Testis (tissue), 2 donors: ENCODE measurements at regions not wholly inside any gene's neighbourhood (a gene's known extent, or its start where the extent isn't known, plus 50 kb on each side); places are given as distances from the start of the nearest gene placed in this dataset.

Experiments
- DNase-seq: peaks from one replicate; pipeline ENCODE4 v3.0.0-alpha.2; 2019
- H3K27ac ChIP-seq, 2 donors: fragments of 200-600 bp; sonication (generic); one replicate each; pipeline ENCODE4 v1.5.1; 2019
- H3K27me3 ChIP-seq: fragments of 200-600 bp; sonication (generic); one replicate; pipeline ENCODE4 v1.5.1; 2019
- H3K36me3 ChIP-seq: fragments of 200-600 bp; sonication (generic); one replicate; pipeline ENCODE4 v1.5.1; 2017; ENCODE audit warnings: low read depth; ENCODE audit errors: missing control alignments
- H3K4me1 ChIP-seq: fragments of 200-600 bp; sonication (generic); one replicate; pipeline ENCODE4 v1.5.1; 2019
- H3K4me3 ChIP-seq, 2 donors: fragments of 200-600 bp; sonication (generic); one replicate each; pipeline ENCODE4 v1.5.1; 2017 to 2019
- H3K9me3 ChIP-seq: fragments of 200-600 bp; sonication (generic); one replicate; pipeline ENCODE4 v1.5.1; 2017
- CTCF ChIP-seq, 3 experiments: fragments of 450-650 bp in 2 of 3; fragments of 200-600 bp in 1 of 3; sonication (generic) in 1 of 3; IDR thresholded peaks; one replicate each; pipeline ENCODE4 v1.5.1; 2016 to 2019; ENCODE audit warnings: antibody characterized with exemption in 3 of 3, mild to moderate bottlenecking in 2 of 3, moderate library complexity in 1 of 3
- POLR2A ChIP-seq: fragments of 450-650 bp; IDR thresholded peaks from one replicate; pipeline ENCODE4 v1.6.1; 2017; ENCODE audit warnings: antibody characterized with exemption, mild to moderate bottlenecking, moderate library complexity
- WGBS, 2 donors: methylation state at CpG; one replicate each; pipeline ENCODE4 v1.1.5; 2018; 5-methylcytosine and 5-hydroxymethylcytosine counted together
- intact Hi-C: fragments of 100-400 bp; cut with DNase I; formaldehyde crosslinking; loops from one replicate; pipeline ENCODE4 v1.15.1; 2023; ENCODE audit warnings: low total_unique reads

- Histone ChIP-seq H3K4me1 (no peaks in the 10 kb centered on the region), H3K4me3 (no peak overlapping the region), H3K27ac (no peak overlapping the region), H3K9me3 (no peaks in the 10 kb centered on the region), H3K36me3 (no peaks in the 10 kb centered on the region), H3K27me3 (no peaks in the 10 kb centered on the region)
- intact Hi-C loops = no loop called here
- no peak for DNase-seq
- TF ChIP-seq CTCF (IDR thresholded peaks at IDR 0.05) = no peak
- no peak for TF ChIP-seq POLR2A
- WGBS, 2 donors = 90 to 97% methylated on average over 6 to 7 of the region's 7 CpGs
Measured at GRCh38 chr15:97694456-97694855, 266.0 kb upstream of the ARRDC4 start.

- no peaks in the 10 kb centered on the region for H3K27me3 ChIP-seq
- intact Hi-C loops = no loop called here
- no peaks in the 10 kb centered on the region for H3K9me3 ChIP-seq
- no peak overlapping the region for H3K27ac ChIP-seq
- WGBS, 2 donors = 91 to 93% methylated on average over 5 of the region's 5 CpGs
- H3K4me3 ChIP-seq = no peak overlapping the region
- no peak for DNase-seq
- TF ChIP-seq POLR2A (no peak), CTCF (IDR thresholded peaks at IDR 0.05) (no peak)
- H3K4me1 ChIP-seq = no peaks in the 10 kb centered on the region
- no peaks in the 10 kb centered on the region for H3K36me3 ChIP-seq
Measured at GRCh38 chr15:97703400-97703799, 257.1 kb upstream of the ARRDC4 start.

GRCh38 chr15:97706059-97706458 lies 254.4 kb upstream of the ARRDC4 start:
- no peaks in the 10 kb centered on the region for H3K27me3 ChIP-seq
- no peaks in the 10 kb centered on the region for H3K36me3 ChIP-seq
- H3K4me1 ChIP-seq = no peaks in the 10 kb centered on the region
- intact Hi-C loops = no loop called here
- H3K4me3 ChIP-seq = no peak overlapping the region
- no peak overlapping the region for H3K27ac ChIP-seq
- TF ChIP-seq POLR2A = no peak
- TF ChIP-seq CTCF (IDR thresholded peaks at IDR 0.05) = no peak
- WGBS, 2 donors = 77 to 86% methylated on average over 1 of the region's 1 CpG
- no peaks in the 10 kb centered on the region for H3K9me3 ChIP-seq
- no peak for DNase-seq

- Histone ChIP-seq H3K9me3 (no peaks in the 10 kb centered on the region), H3K4me3 (no peak overlapping the region), H3K27me3 (no peaks in the 10 kb centered on the region), H3K27ac (no peak overlapping the region), H3K4me1 (no peaks in the 10 kb centered on the region), H3K36me3 (no peaks in the 10 kb centered on the region)
- TF ChIP-seq POLR2A = no peak
- TF ChIP-seq CTCF (IDR thresholded peaks at IDR 0.05) = no peak
- intact Hi-C loops = no loop called here
- WGBS, 2 donors = 58 to 61% methylated on average over 3 of the region's 3 CpGs
- no peak for DNase-seq
Measured at GRCh38 chr15:97708252-97708651, 252.3 kb upstream of the ARRDC4 start.

- Histone ChIP-seq H3K36me3 (no peaks in the 10 kb centered on the region), H3K9me3 (no peaks in the 10 kb centered on the region), H3K4me1 (no peaks in the 10 kb centered on the region), H3K4me3 (no peak overlapping the region), H3K27me3 (no peaks in the 10 kb centered on the region), H3K27ac (no peak overlapping the region)
- no peak for TF ChIP-seq CTCF (IDR thresholded peaks at IDR 0.05)
- no peak for TF ChIP-seq POLR2A
- no peak for DNase-seq
- WGBS, 2 donors = 60 to 62% methylated on average over 5 of the region's 5 CpGs
- intact Hi-C loops = no loop called here
Measured at GRCh38 chr15:97712530-97712929, 248.0 kb upstream of the ARRDC4 start.
